Inflammatory macrophage (primary cell): ENCODE measurements at regions not wholly inside any gene's neighbourhood (a gene's known extent, or its start where the extent isn't known, plus 50 kb on each side); places are given as distances from the start of the nearest gene placed in this dataset.
A peak's percentile ranks its signal among the peaks of the same experiment; 100 is the strongest.
"Not testable (repeated sequence)": the region's sequence is repeated elsewhere in the genome, so short reads cannot be mapped to it uniquely, and the experiment has no call there.

Experiments
- DNase-seq, 2 donors: peaks; one replicate each; pipeline ENCODE4 v3.0.0-alpha.2; 2020 to 2022

DNA sequence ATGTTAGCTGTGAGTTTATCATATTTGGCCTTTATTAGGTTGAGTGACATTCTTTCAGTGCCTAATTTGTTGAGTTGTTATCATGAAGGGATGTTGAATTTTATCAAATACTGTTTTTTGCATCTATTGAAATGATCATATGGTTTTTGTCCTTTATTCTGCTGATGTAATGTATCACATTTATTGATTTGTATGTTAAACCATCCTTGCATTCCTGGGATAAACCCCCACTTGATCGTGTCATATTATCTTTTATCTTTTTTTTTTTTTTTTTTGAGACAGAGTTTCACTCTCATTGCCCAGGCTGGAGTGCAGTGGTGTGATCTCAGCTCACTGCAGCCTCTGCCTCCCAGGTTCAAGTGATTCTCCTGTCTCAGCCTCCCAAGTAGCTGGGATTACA lies 51.9 kb upstream of the MFGE8 start:
- DNase-seq = not testable (repeated sequence)

DNA sequence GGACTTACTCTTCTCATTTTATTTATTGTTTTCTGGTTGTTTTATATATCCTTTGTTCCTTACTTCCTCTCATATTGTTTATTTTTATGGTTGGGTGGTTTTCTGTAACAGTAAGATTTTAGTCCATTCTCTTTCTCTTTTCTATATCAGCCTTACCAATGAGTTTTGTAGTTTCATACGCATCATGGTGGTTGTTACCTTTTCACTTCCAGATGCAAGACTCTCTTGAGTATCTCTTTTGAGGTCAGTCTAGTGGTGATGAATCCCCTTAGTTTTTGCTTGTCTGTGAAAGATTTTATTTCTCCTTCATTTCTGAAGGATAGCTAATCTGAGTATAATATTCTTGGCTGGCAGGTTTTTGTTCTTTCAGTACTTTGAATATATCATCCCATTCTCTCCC lies 57.1 kb upstream of the MFGE8 start:
- no peak for DNase-seq

DNA sequence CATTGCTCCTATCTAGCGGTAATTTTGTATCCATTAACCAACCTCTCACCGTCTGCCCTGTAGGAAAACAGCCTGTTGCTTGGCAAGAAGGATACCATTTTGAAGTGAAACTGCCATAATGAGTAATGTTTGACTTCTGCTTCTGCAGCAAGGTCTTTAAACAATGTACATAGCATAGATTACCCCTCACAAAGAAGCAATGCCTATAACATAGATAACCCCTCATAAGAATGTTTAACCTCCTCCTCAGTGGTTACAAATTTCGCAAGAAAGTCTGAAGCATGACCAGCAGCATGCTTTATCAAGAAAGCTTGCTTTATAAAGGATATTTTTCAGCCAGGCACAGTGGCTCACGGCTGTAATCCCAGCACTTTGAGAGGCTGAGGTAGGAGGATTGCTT lies 61.2 kb upstream of the MFGE8 start:
- DNase-seq = no peak

DNA sequence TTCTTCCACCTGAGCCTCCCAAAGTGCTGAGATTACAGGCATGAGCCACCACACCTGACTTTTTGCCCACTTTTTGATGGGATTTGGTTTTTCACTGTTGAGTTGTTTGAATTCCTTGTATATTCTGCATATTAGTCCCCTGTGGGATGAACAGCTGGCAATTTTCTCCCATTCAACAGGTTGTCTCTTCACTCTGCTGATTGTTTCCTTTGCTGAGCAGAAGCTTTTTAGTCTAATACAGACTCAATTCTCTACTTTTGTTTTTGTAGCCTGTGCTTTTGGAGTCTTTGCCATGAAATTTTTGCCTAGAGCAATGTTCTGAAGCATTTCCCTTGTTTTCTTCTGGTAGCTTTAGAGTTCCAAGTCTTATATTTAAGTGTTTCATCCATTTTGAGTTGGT lies 62.7 kb upstream of the MFGE8 start:
- DNase-seq = no peak

DNA sequence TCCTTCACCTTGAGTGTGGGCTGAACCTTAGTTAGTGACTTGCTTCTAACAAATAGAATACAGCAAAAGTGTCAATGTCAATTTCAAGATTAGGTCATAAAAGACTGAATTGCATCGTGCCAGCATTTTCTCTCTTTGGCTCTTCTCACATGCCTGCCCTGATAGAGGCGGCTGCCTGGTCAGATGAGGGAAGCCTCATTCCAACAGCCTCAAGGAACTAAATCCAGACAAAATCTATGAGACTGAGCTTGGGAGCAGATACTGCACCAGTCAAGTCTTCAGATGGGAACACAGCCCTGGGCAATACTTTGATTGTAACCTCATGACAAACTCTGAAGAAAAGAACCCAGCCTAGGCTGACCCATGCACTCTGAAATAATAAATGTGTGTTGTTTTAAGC lies 63.5 kb upstream of the MFGE8 start:
- no peak for DNase-seq

DNA sequence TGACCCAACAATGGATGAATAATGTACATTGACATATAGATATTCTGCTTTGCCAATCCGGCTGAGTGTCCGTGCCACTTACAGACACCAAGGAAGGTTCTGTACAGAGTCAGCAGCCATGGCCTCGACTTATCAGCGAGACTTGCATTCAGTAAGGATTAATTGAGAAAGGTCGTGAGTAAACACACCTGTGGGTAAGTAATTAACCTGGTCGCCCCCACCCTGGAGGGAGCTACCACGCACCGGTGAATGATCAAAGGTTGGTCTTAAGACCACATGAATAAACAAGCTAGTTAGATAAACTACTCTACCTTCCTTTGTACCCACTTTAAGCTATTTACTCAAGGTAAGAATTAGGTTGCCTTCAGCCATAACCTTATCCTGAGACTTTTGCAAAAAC lies 66.5 kb upstream of the MFGE8 start:
- no peak for DNase-seq

DNA sequence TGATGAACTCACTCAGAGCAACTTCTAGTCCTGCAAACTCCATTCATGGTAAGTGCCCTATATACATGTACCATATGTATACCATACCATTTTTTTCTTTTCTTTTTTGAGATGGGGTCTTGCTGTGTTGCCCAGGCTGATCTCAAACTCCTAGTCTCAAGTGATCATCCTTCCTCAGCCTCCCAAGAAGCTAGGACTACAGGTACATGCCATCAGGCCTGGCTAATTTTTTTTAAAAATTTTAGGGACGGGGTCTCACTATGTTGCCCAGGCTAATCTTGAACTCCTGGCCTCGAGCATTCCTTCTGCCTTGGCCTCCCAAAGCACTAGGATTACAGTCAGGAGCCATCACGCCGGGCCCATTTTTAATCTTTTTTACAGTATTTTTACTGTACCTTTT lies 67.3 kb upstream of the MFGE8 start:
- no peak for DNase-seq

DNA sequence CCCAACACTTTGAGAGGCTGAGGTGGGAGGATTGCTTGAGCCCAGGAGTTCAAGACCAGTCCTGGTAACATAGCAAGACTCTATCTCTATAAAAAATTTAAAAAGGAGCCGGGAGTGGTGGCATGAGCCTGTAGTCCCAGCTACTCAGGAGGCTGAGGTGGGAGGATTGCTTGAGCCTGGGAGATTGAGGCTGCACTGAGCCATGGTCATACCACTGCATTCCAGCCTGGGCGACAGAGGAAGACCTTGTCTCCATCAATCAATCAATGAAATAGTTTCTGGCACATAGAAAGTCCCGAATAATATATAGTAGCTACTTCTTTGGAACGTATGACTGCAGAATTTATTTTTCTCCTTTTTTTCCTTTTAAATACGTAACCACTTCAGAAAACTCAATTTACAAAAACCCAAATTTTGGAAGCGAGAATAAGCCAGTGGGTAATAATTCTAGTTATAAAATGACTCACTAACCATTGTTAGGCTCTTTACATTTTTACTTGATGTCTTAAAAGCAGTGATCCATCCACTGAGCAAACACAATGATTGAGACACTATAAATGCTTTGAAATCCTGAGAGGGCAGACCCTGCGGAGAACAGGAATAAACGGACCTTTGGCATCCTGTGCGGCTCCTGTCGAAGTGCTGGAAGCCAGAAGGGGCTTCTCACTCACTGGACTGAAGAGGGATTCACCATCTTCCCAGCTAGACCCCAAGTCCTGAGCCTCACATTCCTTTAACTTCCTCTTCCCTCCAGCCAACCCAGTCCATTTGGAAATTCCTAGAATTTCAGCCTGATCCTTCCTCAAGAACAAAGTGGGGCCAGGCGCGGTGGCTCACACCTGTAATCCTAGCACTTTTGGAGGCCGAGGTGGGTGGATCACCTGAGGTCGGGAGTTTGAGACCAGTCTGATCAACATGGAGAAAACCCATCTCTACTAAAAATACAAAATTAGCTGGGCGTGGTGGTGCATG lies 68.4 kb upstream of the MFGE8 start:
- DNase-seq = no peak

DNA sequence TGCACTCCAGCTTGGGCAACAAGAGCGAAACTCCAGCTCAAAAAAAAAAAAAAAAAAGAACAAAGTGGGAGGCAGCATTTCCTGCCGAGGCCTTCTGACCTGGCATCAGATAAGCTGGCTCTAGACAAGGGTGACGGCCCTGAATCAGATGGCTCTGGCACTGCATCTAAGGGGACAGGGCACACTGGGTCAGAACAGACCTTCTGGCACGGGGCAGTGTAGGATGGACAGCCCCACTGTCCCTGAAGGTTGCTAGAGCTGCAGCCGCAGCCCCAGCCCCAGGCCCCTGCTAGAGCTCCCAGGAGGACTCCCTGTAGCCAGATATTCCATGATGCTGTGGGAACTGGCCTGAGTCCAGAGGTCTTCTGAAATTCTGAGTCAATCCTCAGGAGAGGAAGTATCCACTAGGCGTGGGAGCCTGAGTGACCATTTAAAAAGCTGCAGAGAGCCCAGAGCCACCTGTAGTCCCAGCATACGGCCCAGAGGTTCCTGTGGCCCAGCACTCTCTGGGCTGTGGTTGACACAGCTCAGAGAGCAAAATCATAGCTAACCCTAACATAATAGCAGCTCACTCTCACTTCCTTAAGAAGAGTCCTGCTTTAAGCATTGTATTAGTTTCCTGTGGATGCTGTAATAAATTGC lies 69.2 kb upstream of the MFGE8 start:
- peak; percentile 47 to 70 for DNase-seq

DNA sequence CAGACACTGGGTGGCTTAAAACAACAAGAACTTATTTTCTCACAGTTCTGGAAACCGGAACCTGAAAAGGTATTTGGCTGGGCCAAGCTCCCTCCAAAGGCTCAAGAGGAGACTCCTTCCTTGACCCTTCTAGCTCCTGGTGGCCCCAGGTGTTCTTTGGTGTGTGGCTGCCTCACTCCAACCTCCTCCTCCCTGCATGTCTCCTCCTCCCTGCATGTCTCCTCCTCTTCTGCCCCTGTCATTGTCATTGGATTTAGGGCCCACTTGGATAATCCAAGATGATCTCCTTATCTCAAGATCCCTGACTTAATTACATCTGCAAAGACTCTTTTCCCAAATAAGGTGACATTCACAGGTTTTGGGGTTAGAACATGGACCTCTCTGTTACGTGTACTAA lies 69.8 kb upstream of the MFGE8 start:
- no peak for DNase-seq

DNA sequence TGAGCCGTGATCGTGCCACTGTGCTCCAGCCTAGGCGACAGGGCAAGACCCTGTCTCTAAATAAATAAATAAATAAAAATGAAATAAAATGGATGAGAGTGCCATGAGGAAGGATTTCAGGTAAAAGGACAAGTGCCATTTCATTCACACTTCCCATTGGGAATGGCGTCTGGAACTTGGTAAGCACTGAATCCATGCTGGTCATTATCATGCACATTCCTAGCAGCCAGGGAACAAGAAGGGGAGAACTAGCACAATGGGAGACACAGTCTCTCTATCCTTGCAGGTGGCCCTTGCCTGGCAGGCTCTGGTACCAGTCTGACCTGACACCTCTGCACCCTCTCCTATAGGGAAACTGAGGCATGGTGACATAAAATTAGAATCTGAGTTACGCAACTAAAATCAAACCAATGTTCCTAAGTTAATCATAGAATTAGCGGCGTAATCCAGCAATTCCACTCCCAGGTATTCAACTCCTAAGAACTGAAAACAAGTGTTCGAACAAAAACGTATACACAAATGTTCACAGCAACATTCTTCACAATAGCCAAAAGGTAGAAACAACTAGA lies 70.8 kb upstream of the MFGE8 start:
- no peak for DNase-seq

DNA sequence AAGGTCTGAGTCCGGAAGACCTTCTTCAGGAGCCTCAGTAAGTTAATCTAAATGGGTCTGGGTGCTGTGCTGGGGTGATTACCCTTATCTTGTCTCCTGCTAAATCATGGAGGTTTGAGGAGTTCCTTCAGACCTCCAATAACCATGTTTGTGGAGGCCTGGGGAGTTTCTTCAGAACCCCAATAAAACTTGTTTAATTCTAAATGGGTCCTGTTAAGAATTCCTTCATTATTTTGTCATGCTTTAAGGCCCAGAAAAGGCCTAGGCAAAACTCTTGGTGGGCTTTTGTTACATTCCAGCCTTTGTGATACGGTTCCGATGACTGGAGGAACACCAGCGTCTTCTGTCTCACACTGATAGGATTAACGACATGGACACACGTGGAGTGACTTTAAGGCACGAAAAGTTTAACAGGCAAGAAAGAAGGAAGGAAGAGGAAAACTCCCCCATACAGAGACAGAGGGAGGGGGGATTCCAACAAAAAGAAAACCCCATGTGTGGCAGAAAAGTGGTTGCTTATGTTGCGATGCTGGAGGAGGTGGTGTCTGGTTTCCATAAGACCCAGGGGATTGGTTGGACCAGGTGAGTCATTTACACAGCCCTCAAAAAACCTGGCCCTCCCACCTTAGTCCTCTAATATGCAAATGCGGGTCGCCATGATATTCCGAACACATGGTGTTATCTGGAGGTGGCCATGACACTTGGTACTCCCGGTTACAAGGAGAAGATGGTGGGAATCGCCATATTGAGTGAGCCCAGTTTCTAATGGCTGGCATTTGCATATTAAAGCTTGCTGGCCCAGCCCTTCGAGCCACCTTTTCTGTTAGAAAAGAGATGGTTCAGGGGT lies 72.6 kb upstream of the MFGE8 start:
- no peak for DNase-seq

DNA sequence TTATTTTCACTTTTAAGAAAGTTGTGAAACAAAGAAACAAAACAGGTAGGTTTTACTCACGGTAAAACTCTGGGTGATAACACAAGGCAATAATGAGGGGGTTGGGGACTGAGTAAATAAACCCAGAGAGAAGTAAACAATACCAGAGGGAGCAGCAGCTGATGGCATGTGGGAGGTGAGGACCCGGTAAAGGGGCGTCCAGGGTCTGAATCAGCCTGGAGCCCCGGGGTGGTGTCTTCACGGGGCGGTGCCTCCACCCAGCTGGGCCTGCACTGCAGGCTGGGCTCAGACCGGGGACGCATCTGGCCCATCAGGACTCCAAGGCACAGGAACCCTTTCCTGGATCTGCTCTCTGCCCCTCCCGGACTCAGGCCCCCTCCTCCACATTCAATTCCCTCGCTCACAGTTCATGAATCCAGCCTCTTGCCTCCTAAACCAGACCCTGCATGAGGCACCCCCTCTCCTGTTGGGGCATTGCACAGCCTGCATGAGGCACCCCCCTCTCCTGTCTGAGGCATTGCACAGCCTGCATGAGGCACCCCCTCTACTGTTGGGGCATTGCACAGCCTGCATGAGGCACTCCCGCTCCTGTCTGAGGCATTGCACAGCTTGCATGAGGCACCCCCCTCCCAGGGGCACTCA lies 73.9 kb upstream of the MFGE8 start:
- no peak for DNase-seq

DNA sequence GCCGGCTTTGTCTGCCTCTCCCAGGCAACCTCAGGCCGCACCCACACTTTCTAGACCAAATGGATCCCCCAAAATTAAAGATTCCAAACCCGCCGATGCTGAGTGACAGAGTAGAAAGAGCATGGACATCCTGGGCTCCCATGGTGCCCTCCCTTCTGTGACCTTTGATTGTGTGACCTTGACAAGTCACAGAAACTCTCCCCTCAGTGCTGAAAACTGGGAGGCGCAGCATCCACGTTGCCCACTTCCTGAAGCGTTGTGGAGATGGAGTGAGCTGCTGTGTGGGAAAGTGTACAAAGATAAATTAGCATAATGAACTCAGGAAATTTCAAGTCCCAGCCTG lies 74.4 kb upstream of the MFGE8 start:
- DNase-seq = no peak

DNA sequence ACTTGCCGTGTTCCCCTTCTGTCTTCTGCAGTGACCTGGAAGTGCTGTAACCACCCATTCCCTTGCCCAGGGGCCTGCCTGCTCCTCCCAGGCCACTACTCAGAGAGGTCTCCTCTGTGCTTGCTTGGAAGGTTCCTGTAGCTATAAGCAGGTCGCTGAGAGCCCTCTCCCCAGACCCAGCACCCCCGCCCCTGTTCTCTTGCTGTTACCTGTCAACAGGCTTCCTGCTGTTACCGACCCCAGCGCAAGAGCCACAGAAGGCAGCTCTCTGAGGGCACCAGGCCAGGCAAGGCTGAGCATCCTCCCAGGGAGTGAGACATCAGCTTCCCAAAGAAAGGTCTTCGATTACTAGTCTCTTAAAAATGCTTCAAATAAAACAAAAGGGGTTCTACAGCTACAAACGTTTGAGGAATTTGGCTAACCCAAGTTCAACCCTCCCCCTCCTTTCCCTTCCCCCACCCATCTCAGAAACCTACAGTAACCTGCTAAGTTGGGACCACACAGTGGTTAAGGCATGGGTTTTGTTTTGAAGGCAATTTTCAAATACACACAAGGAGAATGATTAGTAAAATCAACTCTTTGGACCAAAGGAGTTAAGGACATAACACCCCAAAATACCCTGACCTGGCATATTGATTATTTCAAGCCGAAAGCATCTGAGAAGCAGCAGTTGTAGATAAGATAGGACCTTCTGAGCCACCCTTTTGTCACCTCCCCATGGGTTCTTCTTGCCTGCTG lies 74.9 kb upstream of the MFGE8 start:
- no peak for DNase-seq

DNA sequence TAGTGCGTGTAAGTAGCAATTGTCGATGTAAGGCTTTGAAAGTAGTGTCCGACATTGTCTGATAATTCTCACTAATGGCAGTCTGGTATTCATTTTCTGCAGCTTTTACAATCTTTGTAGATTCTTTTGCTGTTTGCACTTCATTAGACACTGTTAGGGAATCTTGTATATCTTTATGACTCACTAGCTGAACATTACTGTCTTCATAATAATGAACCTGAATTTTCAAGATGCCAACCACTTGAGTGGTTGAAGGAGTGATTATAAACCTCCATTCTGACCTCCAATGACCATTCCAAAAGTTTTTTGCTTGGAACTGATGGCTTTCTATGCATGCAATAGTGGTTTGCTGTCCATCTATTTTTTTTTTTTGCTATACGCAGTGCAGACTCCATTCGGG lies 76.4 kb upstream of the MFGE8 start:
- no peak for DNase-seq

DNA sequence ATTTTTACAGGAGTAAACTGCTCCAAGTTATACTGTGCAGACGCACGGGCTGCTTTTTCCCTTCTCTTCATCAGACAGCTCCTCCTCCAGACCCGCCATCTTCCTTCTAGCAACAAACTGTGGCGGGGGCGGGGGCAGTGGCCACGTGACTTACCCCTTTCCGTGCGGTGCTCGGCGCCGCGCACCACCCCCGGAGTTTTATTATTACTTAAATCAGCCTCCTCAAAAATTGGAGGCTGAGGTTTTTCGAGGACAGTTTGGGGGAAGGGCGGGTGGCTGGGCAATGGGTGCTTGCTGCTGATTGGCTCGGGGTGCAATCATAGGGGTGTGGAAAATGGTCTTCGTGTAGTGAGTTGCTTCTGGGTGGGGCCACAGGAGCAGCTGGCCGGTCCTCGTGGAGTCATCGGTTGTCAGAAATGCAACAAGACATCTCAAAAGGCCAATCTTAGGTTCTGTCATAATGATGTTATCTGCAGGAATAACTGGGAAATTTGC lies 77.1 kb upstream of the MFGE8 start:
- DNase-seq = no peak

DNA sequence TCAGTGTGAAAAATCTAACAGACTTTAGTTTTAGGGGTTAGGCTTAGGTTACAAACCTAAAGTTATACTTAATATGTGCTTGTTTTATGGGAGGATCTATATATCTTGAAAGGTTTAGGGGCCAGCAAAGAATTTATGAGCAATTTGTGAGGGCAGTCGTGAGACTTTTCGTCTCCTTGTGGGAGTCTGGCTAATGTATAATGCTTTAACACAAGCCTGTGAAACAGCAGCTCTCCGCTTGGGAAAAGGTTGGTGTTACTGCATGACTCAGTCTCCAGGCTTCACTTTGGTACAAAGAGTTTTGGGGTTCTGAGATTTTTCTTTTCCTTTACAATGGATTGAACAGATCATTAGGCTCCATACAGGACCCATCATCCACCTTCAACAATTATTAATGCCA lies 79.0 kb upstream of the MFGE8 start:
- DNase-seq = no peak

DNA sequence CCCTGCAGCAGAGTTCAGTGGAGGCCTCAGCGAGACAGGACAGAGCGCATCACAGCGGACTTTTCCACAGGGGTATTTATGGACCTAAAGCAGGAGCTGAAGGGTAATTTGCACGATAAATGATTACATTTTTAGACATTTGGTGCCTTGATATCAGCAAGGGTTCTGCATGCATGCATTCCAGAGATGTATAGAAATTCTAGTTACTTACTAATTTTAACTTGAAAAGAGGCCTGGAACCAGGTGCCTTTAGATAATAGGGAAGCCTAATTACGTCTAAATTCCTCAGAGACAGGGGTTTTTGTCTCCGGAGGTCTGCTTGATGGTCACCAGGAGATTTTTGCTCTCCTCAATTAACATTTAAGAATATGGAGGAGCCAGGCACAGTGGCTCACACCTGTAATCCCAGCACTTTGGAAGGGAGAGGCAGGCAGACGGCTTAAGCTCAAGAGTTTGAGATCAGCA lies 79.8 kb upstream of the MFGE8 start:
- no peak for DNase-seq

DNA sequence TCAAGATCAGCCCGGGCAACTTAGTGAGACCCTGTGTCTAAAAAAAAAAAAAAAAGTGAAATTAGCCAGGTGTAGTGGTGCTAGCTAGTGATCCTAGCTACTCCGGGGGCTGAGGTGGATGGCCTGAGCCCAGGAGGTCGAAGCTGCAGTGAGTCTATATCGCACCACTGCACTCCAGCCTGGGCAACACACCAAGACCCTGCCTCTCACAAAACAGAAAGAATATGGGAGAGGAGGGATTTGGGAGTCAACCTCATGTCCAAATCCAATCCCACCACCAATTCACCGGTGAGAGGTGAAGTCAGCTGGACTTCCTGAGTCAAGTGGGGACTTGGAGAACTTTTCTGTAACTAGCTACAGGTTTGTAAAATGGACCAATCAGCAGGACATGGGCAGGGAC lies 80.5 kb upstream of the MFGE8 start:
- DNase-seq = no peak

DNA sequence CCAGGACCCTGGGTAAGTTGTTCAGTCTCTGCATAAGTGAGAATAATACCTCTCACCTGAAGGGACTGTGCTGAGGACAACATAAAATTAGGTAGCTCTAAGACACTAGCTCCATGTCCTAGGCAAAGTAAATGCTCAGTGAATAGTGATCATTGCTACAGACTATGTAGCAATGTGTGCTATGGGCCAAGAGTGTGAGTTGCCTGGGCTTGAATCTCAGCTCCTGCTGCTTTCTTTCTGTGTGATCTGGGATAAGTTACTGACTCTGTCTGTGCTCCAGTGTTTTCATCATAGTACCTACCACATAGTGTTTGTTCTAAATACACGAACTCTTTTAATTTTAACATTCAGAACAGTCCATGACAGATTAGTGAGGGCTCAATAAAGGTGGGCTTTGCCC lies 81.1 kb upstream of the MFGE8 start:
- no peak for DNase-seq

DNA sequence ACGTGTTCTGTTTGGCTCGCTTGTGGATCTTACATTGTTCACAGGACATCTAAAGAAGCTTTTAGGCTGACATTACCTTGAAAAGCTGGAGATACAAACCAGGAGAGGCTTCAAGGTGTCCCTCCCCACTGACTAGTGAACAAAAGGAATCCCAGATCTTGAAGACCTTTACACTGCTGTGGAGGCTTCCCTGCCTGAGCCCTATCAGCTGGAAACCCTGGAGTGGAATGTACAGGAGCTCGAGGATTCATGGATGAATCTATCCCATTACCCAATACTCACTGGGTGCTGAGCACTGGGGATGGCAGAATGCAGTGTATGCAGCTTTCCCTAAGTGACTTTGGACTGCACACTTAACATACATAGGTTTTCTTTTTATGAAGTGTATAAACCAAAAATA lies 82.3 kb upstream of the MFGE8 start:
- DNase-seq = no peak
